GM12865 (cell line): ENCODE measurements at regions not wholly inside any gene's neighbourhood (a gene's known extent, or its start where the extent isn't known, plus 50 kb on each side); places are given as distances from the start of the nearest gene placed in this dataset.

Source experiments
- DNase-seq: peaks from one replicate; pipeline ENCODE4 v3.0.0; 2010; ENCODE audit warnings: low read depth
- H3K4me3 ChIP-seq: 2 replicates; pipeline ENCODE4 v1.5.1; 2011; ENCODE audit warnings: mild to moderate bottlenecking, low read depth, low read length, control low read depth
- TF ChIP-seq, protein P1 (sequence below): IDR thresholded peaks from 2 replicates; pipeline ENCODE4 v1.5.1; 2011; ENCODE audit warnings: low read length, control low read depth, low read depth, inconsistent platforms; ENCODE audit not compliant: insufficient read depth; ENCODE audit errors: missing control alignments

DNA sequence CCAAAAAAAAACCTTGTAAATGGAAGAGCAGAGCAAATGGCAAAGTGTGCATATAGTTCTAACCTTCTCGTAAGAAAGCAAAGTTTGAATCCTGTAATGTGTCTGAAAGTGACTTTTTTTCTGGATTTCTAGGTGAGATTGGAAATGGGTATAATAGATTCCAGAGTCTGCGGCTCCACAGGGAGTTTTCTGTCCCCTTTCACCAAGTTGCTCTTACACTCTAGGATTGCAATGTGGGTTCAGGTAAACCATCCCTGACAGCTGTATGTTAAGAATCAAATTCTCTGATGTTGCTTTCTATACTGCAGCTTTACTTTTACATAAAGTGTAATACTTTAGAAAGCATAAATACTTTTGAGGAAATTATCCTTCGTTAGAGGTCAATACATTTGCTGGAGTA lies 260.1 kb downstream of the PRL start:
- no peak overlapping the region for H3K4me3 ChIP-seq
- TF ChIP-seq, protein P1, sequence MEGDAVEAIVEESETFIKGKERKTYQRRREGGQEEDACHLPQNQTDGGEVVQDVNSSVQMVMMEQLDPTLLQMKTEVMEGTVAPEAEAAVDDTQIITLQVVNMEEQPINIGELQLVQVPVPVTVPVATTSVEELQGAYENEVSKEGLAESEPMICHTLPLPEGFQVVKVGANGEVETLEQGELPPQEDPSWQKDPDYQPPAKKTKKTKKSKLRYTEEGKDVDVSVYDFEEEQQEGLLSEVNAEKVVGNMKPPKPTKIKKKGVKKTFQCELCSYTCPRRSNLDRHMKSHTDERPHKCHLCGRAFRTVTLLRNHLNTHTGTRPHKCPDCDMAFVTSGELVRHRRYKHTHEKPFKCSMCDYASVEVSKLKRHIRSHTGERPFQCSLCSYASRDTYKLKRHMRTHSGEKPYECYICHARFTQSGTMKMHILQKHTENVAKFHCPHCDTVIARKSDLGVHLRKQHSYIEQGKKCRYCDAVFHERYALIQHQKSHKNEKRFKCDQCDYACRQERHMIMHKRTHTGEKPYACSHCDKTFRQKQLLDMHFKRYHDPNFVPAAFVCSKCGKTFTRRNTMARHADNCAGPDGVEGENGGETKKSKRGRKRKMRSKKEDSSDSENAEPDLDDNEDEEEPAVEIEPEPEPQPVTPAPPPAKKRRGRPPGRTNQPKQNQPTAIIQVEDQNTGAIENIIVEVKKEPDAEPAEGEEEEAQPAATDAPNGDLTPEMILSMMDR, result no peak
- DNase-seq, result no peak

DNA sequence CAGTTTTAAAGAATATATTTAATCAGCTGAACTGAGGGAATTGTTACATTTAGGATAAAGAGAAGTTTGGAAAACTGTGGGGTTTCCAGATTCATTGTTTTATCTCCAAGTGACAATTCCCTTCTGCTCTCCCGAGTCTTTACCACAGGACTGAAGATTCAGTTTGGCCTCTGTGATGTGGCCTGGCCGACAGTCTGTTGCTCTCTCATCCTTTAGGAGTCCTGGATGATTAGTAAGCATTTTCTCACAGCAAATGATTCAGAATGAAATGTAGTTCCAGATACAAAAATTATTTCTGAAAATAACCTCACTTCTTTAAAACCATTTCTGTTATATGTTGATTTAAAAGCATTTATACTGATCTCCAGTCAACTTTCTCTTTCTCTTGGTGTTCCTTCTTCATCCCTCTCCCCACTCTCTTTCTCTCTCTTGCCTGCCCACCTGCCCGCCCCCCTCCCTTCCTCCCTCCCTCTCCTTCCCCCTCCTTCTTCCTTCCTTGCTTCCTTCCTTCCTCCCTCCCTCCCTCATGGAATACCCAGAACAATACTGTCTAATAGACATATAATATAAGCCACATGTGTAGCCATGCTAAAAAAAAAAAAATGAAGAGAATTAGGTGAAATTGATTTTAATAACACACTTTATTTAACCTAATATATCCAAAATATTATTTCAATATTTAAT lies 254.9 kb downstream of the PRL start:
- no peak for DNase-seq
- TF ChIP-seq, protein P1, result no peak
- no peak overlapping the region for H3K4me3 ChIP-seq

DNA sequence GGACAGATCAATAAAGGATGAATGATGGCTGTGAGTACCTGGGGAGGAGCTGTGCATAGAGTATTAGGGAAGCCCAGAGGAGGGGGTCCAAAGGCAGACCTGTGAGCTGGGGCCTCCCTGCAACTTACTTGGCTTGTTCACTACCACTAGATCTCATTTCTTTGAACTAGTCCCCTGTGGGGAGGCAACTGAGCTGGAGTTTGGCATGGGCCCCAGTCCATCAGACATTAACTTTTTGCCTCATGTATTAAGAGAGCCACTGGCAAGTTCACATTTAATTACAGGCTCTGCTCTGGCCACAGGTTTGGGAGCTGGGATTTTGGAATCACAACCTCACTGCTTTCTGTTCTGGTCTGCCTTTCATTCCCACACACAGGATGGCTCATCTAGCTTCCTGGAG lies 254.1 kb downstream of the PRL start:
- DNase-seq, result no peak
- H3K4me3 ChIP-seq, result no peak overlapping the region

DNA sequence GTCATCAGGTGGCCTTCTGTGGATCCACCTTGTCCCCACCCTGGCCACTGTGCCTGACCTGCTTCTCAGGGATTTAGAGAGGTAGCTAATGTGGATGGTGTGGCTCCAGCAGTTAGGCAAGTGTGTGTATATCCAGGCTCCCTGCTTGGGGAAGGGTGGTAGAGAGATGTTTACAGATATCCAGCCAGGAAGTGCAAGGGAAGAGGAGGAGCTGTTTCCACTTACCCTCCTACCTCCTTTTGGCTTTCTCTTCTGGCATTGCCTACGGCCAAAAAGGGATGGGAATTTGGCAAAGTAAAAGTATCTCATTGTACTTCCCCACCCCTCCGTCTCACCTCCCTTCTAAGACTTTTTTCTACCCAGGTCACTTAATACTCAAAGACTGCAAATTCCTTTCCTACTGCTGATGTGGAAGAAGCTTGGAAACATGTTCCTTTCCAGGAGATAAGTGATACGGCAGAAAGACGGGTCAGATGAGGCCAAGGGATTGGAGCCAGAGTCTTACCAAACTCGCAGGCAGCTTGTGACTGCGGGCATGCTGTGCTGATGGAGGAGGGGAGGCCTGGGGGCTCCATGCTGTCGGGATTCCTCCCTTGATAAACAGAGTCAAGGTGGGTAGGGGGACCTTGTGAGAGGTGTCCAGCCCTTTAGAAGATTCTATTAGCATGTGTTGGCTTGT lies 253.4 kb downstream of the PRL start:
- no peak for DNase-seq
- H3K4me3 ChIP-seq, result no peak overlapping the region
- TF ChIP-seq, protein P1, result no peak

More for the DNA sequence above, 254.1 kb downstream of the PRL start:
- TF ChIP-seq, protein P1, result no peak

DNA sequence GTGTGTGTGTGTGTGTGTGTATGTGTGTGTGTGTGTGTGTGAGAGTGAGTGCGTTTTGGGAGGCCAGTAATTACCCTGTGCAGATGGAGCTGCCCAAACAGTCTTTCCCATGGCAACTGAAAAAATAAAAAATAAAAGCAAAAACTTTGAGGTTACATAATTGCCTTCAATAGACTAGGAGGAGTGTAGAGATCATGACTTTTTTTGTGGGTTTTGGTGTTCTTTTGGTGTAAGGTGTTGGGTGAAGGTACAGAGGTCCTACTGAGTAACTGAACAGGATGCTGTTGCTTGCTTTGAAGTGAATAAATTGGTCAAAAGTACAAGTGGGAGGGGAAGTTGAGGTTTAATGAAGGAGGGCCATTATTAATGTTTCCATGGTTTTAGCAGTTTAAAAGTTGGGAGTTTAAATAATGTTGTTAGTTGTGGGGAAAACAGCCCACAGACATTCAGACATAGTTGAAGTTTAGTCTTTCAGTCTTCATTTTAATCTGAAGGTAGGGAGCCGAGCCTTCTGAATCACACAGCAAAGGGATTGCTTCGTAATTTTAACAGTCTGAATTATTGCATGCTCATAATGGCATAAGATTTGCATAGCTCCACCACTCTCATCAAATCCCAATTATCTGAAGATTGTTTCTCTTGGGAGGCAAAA lies 251.4 kb downstream of the PRL start:
- no peak overlapping the region for H3K4me3 ChIP-seq
- TF ChIP-seq, protein P1, result no peak
- no peak for DNase-seq

DNA sequence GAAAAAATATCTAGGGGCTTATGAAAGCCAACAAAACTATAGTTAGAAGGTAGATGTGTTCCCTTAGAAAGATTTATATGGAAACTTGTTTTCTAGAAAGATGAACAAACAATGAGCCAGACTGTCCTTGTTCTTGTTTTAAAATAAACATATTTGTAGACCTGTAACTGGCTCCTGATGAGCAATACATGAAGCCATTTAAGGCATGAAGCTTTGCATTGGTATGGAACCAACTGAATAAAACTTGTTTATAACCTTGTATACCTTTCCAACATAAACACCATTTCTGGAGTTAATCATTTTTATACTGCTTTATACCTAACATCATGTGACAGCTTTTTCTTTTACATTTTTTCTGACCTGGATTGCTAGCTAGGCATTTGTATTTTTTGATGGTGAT lies 247.8 kb downstream of the PRL start:
- TF ChIP-seq, protein P1, result no peak
- no peak for DNase-seq

More for the DNA sequence above, 247.8 kb downstream of the PRL start:
- H3K4me3 ChIP-seq, result no peak overlapping the region
